Panc1 (cell line): ENCODE measurements at regions not wholly inside any gene's neighbourhood (a gene's known extent, or its start where the extent isn't known, plus 50 kb on each side); places are given as distances from the start of the nearest gene placed in this dataset.

Experiments used
- ATAC-seq: fragments of 200-7000 bp; cut with Tn5 transposase; 2 replicates; pipeline ENCODE4 v1.9.1; 2020; ENCODE audit warnings: mild to moderate bottlenecking, moderate library complexity
- BruUV-seq: library from RNA; stranded (reverse); fragments of 400-500 nt; replicated peaks from 2 replicates; lab custom pipeline; 2021; lab: Mats Ljungman, UMichigan
- CTCF ChIA-PET: fragments of 300-600 bp; sonication (Branson Sonifier 250); formaldehyde crosslinking; loops from one replicate; lab custom pipeline; 2022; ENCODE audit warnings: antibody characterized with exemption; lab: Charles Lee
- POLR2A ChIA-PET: fragments of 300-600 bp; sonication (Branson Sonifier 250); formaldehyde crosslinking; loops from one replicate; lab custom pipeline; 2022; ENCODE audit warnings: antibody characterized with exemption; lab: Charles Lee
- DNase-seq: peaks from one replicate; pipeline ENCODE4 v3.0.0-alpha.2; 2010; ENCODE audit warnings: low read depth, low spot score
- H3K27ac ChIP-seq: 2 replicates; pipeline ENCODE4 v1.5.1; 2011; ENCODE audit warnings: mild to moderate bottlenecking, low read length, inconsistent platforms
- H3K27me3 ChIP-seq: fragments of 200-500 bp; sonication (Bioruptor generic); 2 replicates; pipeline ENCODE4 v1.6.0; 2014; ENCODE audit warnings: low read length, inconsistent platforms; ENCODE audit not compliant: control insufficient read depth, insufficient read depth
- H3K36me3 ChIP-seq: fragments of 200-500 bp; sonication (Bioruptor generic); 2 replicates; pipeline ENCODE4 v1.5.1; 2014; ENCODE audit warnings: inconsistent platforms, mild to moderate bottlenecking, low read length, moderate library complexity; ENCODE audit not compliant: control insufficient read depth, insufficient read depth
- H3K4me1 ChIP-seq: 2 replicates; pipeline ENCODE4 v1.5.1; 2011; ENCODE audit warnings: inconsistent platforms, mild to moderate bottlenecking, low read length, moderate library complexity; ENCODE audit not compliant: control insufficient read depth, insufficient read depth
- H3K4me3 ChIP-seq, 2 experiments: 2 replicates each; pipeline ENCODE4 v1.5.1; 2011 to 2012; ENCODE audit warnings: low read depth in 2 of 2, low read length in 2 of 2, mild to moderate bottlenecking in 2 of 2, inconsistent platforms in 1 of 2, moderate library complexity in 1 of 2
- H3K9me3 ChIP-seq: fragments of 200-500 bp; sonication (Bioruptor generic); 2 replicates; pipeline ENCODE4 v1.5.1; 2014; ENCODE audit warnings: low read depth, mild to moderate bottlenecking, inconsistent platforms, low read length, moderate library complexity; ENCODE audit not compliant: control insufficient read depth, insufficient read depth
- CTCF ChIP-seq: fragments of 450-650 bp; IDR thresholded peaks from 2 replicates; pipeline ENCODE4 v1.5.1; 2017; ENCODE audit warnings: mild to moderate bottlenecking
- POLR2AphosphoS5 ChIP-seq: IDR thresholded peaks from 2 replicates; pipeline ENCODE4 v1.6.1; 2012; ENCODE audit warnings: mild to moderate bottlenecking, low read depth, low read length, moderate library complexity
- REST ChIP-seq, 2 experiments: IDR thresholded peaks; 2 replicates each; pipeline ENCODE4 v1.6.1; 2011 to 2012; ENCODE audit warnings: low read depth in 2 of 2, control low read depth in 1 of 2, low read length in 1 of 2, mild to moderate bottlenecking in 1 of 2, moderate library complexity in 1 of 2; ENCODE audit not compliant: insufficient read depth in 1 of 2
- SIN3A ChIP-seq: IDR thresholded peaks from 2 replicates; pipeline ENCODE4 v1.6.1; 2012; ENCODE audit warnings: low read depth, mild to moderate bottlenecking, low read length, moderate library complexity, borderline replicate concordance; ENCODE audit not compliant: insufficient read depth
- TCF7L2 ChIP-seq: IDR thresholded peaks from 2 replicates; pipeline ENCODE4 v1.6.1; 2011; ENCODE audit warnings: mild to moderate bottlenecking, low read depth, low read length, inconsistent platforms
- in situ Hi-C: cut with HindIII; loops from 2 replicates; pipeline ENCODE4 v1.10.0; 2016; ENCODE audit warnings: low sequenced_read_pairs, low pct_unique_long_range_greater_than_20kb
- intact Hi-C: fragments of 100-400 bp; cut with micrococcal nuclease; formaldehyde crosslinking; loops from one replicate; pipeline ENCODE4 v1.10.0; 2022; ENCODE audit not compliant: unreplicated experiment

DNA sequence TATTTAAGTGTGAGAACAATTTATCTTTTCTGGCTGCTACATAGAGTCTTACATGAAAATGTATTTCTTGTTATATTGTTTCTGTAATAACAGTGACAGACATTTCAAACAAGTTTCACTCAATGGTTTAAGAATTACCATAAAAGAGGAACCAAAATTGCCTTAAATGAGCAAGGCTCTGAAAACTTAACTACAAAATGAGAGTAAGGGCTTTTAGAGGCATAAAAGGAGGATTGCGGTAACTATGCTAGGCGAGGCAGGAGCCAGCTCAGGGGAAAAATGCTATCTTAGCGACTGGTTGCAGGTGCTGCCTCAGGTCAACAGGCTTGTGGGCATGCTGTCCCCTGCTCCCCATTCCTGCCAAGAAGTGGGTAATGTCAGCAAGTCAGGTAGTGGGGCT is 81.7 kb upstream of the MSI2 start:
- no peak for DNase-seq
- Histone ChIP-seq H3K4me3 (no peak overlapping the region), H3K27me3 (peaks cover 6% of the 10 kb centered on the region), H3K4me1 (no peaks in the 10 kb centered on the region), H3K9me3 (no peaks in the 10 kb centered on the region), H3K27ac (no peak overlapping the region), H3K36me3 (no peaks in the 10 kb centered on the region)
- POLR2A ChIA-PET: no interaction called here
- no peak for ATAC-seq
- in situ Hi-C loops (no loop called here), intact Hi-C loops (no loop called here)
- CTCF ChIA-PET: no interaction called here
- no peak for TF ChIP-seq TCF7L2
- TF ChIP-seq POLR2AphosphoS5: no peak
- TF ChIP-seq CTCF: no peak
- no peak for TF ChIP-seq REST (IDR thresholded peaks at IDR 0.05; ENCODE audit: insufficient read depth in 1 of 2, low read depth in 2 of 2, low read length in 1 of 2)
- TF ChIP-seq SIN3A: no peak
- no TSS peak for BruUV-seq

- ChIA-PET POLR2A (no interaction called here), CTCF (no interaction called here)
- in situ Hi-C loops: no loop called here
- H3K4me1 ChIP-seq: no peaks in the 10 kb centered on the region
- H3K27ac ChIP-seq: no peak overlapping the region
- no peak overlapping the region for H3K4me3 ChIP-seq
- no peaks in the 10 kb centered on the region for H3K27me3 ChIP-seq
- BruUV-seq: no TSS peak
- DNase-seq (no peak), ATAC-seq (no peak)
- intact Hi-C loops: no loop called here
- TF ChIP-seq CTCF: no peak
- no peak for TF ChIP-seq REST (IDR thresholded peaks at IDR 0.05; ENCODE audit: insufficient read depth in 1 of 2, low read depth in 2 of 2, low read length in 1 of 2)
- TF ChIP-seq SIN3A: no peak
- TF ChIP-seq POLR2AphosphoS5: no peak
- no peak for TF ChIP-seq TCF7L2
- no peaks in the 10 kb centered on the region for H3K36me3 ChIP-seq
- H3K9me3 ChIP-seq: no peaks in the 10 kb centered on the region
Observed at GRCh38 chr17:57178839-57179238, 77.5 kb upstream of the MSI2 start.
